ENCODE measurements at regions not wholly inside any gene's neighbourhood (a gene's known extent, or its start where the extent isn't known, plus 50 kb on each side); places are given as distances from the start of the nearest gene placed in this dataset.

DNA sequence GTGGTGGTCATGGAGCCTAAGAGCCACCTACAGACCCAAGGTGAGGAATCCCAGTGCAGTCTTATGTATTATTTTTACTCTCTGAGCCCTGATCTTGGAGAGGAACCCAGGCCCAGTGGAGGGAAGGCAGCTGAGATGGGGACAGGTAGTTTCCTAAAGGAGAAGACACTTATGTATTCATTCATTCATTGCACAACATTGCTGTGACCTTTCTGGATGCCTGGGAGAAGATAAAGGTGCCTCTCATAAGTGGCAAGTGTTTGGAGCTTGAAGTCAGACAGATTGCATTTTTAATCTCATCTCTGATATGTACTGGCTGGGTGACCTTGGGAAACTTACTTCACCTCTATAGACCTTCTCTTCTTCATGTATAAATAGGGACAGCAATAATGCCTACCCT is 111.1 kb downstream of the CEBPB start:
- no peak for DNase-seq

DNA sequence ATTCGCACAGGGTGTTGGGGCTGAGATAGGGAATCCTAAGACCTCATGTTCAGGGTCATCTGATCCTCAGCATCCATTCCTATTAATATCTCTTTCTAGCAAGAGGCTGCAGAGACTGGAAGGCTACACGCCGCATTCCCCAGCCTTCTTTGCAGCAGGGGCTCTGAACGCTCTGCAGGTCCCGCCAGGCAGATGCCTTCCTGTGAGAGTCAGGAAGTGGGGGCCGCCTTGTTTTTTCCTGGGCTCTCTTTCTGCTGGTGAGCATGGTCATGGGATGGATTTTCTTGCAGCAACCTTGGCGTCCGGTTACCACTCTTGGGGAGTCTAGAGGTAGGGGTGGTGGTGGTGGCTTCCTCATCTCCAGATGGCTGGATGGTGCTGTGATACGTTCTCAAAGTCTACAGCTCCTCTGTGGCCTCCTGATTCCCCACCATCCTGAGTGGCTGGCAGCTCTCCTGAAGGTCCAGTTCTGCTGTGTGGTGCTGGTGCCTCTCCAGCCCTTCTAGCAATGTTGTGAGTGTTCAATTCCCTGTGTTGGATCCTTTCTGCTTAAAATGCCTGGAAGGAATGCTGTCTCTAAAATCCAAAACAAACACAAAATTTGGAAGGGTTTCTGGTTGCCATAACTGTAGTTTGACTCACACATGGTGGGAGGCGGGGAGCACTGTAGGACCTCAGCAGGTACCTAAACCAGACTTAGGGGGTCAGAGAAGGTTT is 111.9 kb downstream of the CEBPB start:
- no peak for DNase-seq

DNA sequence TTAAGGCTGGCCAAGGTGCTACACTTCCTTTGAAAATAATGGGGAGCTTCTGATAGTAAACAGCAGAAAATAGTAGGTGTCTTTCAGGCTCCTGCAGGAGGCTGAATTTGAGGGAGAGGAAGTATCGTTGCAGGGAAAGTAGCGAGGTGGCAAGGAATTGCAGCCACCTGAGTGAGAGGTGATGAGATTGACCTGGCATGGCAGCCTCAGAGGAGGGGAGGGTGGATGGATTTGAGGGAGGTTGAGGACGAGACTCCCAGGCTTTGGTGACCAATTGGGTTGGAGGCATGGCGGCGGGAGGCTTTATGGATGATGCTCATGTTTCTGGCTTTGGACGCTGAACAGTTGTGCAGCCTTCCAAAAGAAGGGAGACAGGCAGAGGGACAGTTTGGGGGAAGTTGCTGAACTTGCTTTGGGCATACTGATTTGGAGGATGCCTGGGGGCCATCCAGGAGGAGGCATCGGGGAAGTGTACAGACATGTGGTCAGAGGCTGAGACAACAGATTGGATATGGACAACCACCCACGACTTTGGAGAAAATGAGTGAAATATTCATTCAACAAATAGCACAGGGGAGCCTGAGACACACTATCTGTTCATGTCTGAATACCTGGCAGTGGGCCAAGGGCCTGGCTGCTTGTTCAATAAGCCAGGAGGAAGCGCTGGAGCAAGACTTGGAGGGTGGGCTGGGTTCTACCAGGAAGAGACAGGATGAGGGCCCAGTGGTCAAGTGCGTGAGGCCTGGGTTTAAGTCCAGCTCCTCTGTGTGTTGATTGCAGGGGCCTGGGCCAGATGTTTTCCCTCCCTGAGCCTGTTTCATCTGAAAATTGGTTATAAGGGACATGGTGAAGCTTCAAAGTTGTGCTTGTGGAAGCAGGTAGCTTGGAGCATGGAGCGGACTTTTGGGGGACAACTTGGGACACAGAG is 113.2 kb downstream of the CEBPB start:
- DNase-seq = no peak

DNA sequence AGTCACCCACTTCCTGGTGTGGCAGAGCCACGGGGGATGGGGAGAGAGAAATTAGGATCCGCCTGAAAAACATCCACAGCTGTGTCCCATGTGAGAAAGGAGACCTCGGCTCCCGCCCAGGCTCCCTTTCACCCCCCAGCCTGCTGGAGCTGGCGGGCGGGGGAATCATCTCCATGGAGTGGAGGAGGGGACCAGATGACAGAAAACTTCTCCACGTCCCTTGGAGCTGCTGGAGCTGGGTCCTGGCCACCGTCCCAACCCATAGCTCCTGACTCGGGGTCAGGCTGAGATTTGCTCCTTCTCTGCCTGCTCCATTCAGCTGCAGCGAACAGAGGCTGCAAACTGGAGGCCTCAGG is 113.8 kb downstream of the CEBPB start:
- DNase-seq = no peak

DNA sequence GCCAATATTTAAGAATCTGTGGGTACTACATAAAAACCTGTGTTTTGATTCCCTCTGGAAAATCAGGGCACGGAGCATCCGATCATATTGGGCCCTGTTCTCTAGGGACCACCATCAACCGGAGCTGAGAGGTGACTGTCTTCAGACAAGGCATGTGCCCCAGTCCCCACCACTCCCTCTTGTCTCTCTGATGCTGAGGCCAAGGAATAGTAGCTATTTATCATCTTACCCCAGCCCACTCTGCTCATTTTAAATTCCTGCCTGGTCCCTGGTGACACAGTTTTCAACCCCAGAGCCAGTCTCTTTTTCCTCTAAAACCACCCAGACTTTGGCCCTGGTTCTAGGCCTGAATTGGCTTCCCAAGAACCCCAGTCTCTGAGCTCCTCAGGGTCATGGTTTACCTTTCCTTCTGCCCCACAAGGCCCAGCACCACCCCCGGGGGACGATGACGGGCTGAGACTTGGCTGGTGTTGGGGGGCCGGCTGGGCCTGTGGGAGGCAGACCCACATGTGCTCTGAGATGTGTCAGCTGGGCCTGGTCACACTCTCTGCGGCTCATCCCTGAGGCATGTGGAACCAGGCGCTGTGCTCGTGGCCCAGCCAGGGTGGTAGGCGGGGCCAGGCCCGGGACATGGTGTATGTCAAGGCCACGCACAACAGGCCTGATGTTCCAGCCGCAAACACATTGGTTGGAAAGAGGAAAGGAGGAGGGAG is 114.4 kb downstream of the CEBPB start:
- DNase-seq = no peak

DNA sequence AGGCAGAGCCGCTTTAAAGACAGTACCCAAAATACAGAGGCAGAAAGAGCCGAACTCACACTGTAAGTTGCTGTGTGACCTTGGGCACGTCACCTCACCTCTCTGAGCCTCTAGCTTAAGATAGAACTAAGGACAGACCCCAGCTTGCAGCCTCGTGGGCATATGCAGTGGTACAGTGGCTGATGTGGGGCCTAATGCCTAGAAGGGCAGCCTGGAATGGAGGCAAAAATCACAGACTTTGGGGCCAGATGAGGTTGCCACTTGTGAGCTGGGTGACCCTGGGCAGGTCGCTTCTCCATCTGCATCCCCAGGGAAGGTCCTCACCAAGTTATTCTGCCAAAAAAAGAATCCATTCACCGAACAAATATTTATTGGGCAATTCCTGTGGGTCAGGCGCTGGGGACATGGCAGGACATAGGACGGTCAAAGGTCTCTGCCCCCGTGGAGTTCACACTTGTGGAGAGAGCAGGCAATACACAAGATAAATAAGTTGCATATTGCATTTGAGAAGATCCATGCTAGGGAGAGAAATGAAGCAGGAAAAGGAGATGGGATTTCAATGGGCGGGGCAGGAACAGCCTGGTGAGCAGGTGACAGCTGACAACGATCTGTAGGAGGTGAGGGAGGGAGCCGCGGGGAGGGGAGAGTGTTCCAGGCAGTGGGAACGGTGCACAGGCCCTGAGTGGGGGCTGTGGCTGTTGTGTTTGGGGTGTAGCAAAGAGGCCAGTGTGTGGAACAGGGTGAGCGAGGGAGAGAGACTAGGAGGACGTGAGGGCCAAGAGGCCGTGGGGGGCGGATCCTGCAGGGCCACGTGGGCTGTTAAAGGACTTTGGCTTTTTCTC is 115.2 kb downstream of the CEBPB start:
- DNase-seq = no peak

DNA sequence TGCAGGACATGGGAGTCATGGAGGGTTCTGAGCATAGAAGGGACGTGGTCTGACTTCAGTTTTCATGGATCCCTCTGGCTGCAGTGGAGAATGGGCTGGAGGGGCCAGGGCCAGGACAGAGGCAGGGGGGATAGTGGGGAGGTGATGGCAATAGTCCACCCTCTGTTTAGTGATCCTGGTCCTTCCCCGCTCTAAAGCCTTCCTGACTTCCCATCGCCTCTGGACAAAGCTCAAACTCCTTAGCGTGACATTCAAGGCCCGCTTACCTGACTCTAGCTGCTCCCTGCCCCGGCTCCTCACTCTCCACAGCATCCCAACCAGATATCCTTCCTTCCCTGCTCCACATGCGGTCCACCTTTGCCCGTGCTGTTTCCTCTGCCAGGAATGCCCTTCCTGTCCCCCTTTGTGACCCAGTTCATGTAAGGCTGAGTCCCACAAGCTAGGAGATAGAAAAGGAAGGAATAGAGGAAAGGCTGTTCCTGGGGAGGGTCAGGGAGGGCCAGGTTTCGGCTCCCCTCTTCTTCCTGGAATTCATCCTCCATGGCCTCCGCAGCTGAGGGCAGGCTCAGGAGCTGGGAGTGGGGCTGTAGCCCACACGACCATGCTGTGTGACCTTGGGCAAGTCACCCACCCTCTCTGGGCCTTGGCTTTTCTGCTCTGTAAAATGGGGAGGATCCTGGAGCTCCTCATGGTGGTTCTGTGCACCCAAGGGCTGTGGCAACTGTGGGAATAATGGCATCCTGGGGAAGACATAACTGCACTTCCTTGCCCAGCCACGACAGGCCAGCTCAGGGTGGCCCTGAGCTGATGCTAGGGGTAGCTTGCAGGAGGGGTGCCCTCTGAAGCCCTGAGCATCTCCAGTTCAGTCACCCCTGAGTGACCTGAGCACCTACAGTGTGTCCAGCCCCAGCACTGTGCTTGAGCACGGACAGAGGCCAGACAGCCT is 116.1 kb downstream of the CEBPB start:
- DNase-seq = no peak

DNA sequence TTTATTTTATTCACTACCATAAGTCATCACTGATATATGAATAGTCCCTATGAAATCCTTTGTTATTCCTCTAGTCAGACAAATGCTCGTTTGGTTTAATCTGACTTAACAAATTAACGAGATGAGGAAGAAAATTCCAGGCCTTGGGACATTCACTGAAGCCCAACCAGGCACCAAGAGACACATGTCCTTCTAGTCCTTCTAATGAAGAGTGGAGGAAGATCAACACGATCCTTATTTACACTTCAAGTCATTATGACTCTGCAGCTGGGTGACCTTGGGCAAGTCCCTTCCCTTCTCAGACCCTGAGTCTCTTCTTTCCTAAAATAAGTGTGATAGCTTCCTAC is 117.5 kb downstream of the CEBPB start:
- DNase-seq = no peak

DNA sequence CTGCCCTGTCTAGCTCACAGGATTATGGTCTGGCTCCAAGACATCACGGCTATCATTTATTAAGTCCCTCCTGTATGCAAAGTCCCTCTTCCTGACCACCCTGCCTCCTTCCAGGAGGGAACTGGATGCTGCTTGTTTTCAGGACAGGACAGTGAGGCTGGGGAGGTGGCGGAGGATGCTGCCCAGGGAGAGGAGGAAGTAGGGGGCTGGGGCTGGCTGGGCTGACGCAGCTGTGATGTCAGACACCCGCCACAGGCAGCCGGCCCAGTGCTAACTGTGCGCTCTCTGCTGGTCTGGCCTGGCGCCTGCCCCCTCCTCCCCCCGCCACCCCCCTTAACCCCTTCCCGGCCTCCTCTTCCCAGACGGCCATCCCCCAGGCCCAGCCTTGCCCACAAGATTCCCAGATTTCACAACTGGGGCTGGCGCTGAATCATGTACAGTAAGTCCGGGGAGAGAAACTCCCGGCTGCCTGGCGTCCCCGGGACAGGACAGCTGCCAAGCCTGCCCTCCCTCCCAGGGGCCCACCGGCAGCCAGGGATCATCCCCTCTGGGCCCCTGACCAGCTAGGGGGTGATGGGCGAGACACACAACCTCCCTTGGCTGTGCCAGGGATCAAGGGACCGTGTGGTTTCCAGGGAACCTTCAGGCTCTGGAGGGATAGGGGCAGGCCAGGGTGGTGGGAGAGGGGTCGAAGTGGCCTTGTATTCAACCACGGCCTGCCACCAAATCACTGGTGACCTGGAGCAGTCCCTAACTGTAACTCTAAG is 118.1 kb downstream of the CEBPB start:
- no peak for DNase-seq

DNA sequence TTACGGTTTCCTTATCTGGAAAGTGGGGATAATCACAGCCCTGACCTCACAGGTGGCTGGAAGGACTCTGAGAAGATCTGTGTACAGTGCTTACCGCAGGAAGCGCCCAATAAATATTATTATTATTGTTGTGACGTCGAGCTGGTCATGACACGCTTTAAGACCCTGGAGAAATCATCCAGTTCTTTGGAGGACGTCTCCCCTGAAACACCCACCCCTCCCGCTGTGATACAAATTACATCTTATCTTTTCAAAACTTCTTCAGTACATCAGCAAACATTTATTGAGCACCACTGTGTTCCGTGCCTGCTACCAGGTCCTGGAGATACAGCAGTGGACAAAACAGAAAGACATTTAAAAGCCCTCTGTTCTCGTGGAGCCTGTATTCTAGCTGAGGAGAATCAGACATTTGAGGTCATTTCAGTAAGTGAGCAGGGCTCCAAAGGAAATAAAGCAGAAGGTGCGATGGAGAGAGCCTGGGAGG is 118.7 kb downstream of the CEBPB start:
- DNase-seq = no peak

DNA sequence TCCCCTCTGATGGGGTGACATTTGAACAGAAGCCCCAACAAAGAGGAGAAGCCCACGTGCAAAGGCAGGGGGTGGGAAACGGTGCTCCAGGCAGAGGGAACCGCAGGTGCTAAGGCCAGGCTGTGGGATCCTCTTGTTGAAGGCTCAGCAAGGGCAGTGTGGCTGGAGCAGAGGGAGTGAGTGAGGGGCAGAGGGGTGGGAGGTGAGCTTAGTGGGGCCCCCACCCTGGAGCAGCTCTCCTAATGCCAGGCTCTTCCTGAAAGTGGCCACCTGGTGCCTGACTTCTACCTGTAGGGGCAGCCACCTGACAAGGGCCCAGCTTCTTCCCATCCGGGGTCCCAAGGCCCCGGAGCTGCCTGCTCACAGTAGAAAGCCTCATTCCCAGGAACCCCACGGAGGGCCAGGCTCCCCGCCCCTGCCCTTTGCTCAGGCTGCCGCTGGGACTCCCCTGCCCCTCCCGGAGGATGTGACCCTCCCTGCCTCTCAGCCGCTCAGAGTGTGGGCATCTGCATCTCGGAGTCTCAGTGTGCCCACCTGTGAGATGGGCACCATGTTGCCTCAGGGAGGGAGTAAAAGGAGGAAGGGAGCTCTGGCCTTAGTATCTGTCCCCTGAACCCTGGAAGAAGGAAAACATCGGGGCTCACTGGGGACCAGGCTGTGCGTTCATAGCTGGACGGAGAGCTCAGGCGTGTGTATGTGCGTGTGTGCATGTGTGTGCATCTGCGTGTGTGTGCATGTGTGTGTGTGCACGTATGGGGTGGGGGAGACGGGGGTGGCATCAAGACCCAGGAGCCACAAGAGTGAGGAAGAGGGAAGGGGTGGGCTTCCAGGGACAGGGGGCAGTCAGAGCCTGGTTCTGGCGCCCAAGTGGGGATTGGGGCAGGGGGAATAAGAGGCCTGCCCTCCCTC is 119.4 kb downstream of the CEBPB start:
- no peak for DNase-seq

DNA sequence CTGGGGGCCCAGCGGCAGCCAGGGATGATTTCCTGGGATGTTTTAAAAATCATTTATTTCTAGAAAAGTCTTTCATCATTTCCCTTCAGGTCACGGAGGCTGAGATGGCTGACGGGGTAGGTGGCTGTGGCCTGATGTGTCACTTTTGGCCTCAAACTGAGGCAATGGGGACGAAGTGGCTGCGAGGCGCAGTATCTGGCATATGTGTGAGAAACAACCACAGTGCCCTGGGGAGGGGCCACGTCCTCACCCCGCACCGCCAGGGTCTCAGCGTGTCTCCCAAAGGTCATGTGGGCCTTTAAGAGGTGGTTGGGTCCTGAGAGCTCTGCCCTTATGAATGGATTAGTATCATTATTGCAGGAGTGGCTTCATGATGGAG is 120.0 kb downstream of the CEBPB start:
- no peak for DNase-seq

DNA sequence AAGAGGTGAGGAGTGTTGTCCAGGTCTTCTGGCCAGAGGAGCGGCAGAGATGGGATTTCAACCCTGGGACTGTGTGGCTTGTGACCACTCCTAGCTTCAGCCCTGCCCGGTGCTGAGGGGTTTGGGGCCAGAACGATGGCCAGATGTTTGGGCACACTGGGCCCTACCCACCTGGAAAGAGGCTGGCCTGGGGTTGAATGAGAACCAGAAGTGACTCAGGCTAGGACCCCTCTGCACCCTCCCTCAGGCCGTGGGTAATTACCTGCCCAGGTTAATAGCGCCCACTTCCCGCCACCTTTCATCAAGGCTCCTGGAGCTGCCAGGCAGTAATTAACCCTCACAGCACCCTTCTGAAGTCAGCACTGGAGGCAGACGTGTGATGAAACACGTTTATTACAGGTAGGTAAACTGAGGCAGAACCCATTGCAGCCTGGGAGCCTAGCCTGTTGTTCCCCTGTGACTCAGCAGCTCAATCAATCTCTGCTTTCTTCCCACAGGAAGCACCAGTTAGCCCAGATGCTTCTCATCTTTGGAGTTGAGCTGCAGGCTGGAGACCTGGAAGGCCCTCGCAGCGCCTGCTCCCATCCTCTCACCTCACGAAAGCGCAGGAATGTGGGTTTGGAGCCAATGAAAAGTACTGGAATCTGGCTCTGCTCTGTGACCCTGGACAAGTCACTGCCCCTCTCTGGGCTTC is 120.8 kb downstream of the CEBPB start:
- DNase-seq = no peak

DNA sequence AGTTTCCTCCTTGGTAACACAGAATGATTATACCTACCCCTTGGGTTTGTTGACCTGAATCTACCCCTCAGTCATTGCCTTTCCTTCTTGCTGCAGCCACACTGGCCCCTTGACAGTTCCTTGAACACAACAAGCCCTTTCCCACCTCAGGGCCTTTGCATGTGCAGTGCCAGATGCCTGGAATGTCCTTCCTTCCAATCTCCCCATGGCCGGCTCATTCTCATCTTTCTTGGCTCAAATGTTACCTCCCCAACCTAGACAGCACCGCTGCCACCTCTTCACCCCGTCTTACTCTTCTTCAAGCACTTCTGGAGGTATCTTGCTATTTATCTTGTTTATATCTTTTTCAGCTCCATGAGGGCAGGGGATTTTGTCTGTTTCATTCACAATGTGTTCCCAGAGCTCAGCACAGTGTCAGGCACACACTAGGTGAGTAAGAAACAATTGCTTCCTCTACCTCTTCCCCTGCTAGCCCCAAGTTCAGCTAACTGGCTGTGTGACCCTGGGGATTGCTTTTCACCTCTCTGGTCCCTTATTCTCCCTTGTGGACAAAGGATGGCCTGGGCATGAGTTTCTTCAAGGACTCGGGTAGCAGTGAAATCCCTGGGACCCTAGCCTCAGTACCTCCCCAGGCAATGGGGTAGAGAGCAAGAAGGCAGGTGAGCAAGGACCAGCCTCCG is 121.5 kb downstream of the CEBPB start:
- DNase-seq = no peak

DNA sequence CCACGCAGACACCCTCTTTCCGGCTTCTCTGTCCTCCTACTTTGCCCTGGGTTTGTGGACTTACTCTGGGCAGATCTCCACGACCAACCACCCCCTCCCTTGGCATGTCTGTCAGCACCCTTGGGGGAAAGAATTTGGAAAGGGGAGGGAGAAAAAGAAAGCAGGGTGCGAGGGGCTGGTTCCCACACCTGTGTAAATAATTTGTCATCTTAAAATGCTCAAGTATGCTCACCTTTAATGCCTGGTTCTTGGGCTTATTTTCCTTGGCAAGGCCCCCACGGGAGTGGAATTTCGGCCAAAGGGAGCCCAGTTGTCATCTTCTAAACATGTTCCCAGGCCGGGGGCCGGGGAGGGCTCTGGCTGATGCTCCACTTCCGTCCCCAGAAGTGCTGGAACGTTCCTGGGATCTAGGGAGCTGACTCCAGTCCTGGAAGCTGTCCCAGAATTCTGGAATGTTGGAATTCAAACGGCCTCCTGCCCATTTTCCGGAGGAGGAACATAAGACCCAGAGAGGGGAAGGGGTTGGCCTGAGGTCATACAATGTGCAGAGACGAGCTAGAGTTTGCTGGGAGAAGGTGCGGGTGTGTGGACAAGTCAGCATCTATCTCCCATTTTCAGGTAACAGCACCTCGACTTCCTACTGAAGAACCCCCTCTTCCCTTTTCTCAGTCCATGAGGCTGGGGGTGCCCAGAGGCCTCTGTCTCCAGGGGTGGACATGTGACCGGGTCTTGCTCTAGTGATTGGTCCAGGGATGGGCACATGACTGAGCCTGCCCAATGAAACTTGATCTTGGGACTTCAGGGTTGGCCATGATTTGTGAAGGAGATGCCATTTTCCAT is 122.3 kb downstream of the CEBPB start:
- no peak for DNase-seq

DNA sequence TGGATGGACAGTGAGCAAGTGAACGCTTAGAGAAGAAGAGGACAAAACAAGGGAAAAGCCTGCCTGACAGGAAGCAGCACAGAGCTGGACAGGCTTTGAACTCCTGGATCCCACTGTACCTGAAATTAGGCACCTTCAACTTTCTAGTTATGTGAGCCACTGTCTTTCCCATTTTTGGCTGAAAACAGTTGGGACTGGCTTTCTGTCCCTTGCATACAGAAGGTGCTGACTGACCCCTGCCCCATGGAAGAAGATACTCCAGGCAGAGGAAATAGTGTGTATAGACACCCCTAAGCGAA is 122.8 kb downstream of the CEBPB start:
- DNase-seq = no peak

DNA sequence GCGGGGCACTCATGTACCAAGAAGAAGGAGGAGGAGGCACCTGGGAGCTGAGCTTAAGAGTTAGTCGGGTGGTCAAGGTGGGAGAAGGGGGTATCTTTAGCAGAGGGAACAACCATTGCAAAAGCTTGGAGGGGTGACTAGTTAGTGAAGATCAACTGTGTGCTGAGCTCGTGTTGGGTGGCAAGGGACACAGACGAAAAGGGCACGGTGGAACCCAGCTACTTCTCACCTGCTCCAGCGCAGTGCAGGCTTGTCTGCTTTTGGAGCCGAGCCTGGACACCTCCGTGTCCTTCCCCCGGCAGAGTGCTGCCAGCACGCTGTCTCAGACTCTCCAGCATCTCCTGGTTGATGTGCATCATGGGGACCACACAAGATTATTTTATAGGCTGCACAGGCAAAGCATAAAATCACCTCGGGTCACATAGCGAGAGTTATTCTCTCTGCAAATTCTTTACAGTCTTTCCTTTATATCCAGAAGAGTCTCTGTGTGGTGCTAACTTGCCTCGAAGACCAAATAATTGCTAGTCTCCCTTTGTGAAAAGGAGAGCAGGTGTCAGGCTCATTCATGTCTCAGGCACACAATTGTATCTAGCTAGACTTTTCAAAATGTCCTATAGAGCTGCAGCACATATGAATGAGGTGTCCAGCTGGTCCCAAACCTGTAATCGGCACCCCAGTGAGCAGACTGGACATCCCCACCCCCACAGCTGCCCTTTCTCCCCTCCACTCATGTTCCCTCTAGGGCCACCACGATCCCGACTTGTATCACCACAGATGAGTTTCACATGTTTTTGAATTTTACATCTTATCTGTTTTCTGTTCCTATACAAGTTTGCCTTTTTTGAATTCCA is 123.4 kb downstream of the CEBPB start:
- DNase-seq = no peak
